ENCODE measurements at regions not wholly inside any gene's neighbourhood (a gene's known extent, or its start where the extent isn't known, plus 50 kb on each side); places are given as distances from the start of the nearest gene placed in this dataset.
"Not testable (repeated sequence)": the region's sequence is repeated elsewhere in the genome, so short reads cannot be mapped to it uniquely, and the experiment has no call there.

- DNase-seq (ENCODE audit: low spot score) = no peak
Observed at GRCh38 chr4:104896660-104897645, 249.7 kb upstream of the TET2 start.

- no peak for DNase-seq (ENCODE audit: low spot score)
Observed at GRCh38 chr4:104899863-104900262, 246.8 kb upstream of the TET2 start.

GRCh38 chr4:104901438-104901837, 245.2 kb upstream of the TET2 start:
- no peak for DNase-seq (ENCODE audit: low spot score)

- DNase-seq (ENCODE audit: low spot score) = no peak
Observed at GRCh38 chr4:104901961-104902605, 244.6 kb upstream of the TET2 start.

GRCh38 chr4:104905065-104905464, 241.6 kb upstream of the TET2 start:
- DNase-seq (ENCODE audit: low spot score) = no peak

GRCh38 chr4:104905546-104905945, 241.1 kb upstream of the TET2 start:
- DNase-seq (ENCODE audit: low spot score) = no peak

- DNase-seq (ENCODE audit: low spot score) = no peak
Observed at GRCh38 chr4:104906276-104906675, 240.4 kb upstream of the TET2 start.

GRCh38 chr4:104907074-104907649, 239.5 kb upstream of the TET2 start:
- no peak for DNase-seq (ENCODE audit: low spot score)

GRCh38 chr4:104907991-104908390, 238.7 kb upstream of the TET2 start:
- no peak for DNase-seq (ENCODE audit: low spot score)

- no peak for DNase-seq (ENCODE audit: low spot score)
Observed at GRCh38 chr4:104909376-104909775, 237.3 kb upstream of the TET2 start.

DNA sequence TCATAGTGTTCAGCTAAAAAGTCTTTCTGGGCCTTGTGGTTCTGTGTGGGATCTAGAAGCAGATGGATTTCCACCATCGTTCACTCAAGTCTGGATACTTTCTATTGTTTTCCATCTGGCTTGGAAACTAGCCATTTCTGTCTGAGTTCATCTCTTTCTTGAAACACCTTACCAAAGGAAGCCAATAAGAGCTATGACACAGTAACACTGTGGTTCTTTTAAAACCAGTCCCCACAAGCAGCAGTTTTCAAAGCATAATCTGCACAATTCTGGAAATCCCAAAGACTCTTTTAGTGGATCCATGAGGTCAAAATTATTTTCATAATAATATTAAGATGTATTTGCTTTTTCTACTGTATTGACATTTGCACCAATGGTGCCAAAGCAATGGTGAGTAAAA, 234.2 kb upstream of the TET2 start:
- DNase-seq (ENCODE audit: low spot score) = no peak

DNA sequence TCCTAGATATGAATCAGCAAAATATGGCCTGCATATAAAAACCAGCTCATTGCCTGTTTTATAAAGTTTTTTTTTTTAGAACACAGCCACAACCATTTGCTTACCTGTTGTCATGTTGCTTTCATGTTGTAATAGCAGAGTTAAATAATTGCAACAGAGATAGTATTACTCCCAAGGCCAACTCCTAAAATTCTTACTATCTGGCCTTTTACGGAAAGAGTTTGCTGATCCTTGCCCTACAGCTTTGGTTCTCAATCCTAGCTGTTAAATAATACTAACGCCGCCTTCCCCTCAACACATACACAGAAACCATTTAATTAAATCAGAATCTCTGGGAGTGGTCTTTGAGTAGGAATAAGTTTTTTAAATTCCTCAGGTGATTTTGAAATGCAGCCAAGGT, 231.3 kb upstream of the TET2 start:
- DNase-seq (ENCODE audit: low spot score) = no peak

- DNase-seq (ENCODE audit: low spot score) = no peak
Observed at GRCh38 chr4:104915864-104916263, 230.8 kb upstream of the TET2 start.

DNA sequence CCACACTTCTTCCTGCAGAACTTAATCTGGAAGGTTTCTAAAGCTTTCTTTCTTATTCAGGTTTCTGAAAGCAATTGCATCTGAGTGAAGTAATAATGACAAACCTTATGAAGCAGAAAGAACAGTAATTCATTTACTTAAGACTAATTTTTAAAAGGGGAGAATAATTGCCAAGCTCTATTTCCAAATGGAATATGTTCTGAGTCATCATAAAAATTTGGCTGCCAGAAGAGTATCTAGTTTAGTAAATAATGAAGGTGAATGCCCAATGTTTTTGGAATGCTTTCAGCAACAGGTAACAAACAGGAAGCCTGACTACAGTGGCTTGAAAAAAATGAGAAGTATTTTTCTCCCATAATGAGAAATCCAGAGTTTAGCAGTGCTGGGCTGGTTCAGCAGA, 227.3 kb upstream of the TET2 start:
- DNase-seq (ENCODE audit: low spot score) = no peak

DNA sequence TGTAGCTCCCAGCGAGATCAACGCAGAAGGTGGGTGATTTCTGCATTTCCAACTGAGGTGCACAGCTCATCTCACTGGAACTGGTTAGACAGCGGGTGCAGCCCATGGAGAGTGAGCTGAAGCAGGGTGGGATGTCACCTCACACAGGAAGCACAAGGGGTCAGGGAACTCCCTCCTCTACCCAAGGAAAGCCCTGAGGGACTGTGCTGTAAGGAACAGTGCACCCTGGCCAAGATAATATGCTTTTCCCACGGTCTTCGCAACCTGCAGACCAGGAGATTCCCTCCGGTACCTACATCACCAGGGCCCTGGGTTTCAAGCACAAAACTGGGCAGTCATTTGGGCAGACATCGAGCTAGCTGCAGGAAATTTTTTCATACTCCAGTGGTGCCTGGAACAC, 216.4 kb upstream of the TET2 start:
- no peak for DNase-seq (ENCODE audit: low spot score)

GRCh38 chr4:104930745-104931736, 215.6 kb upstream of the TET2 start:
- DNase-seq (ENCODE audit: low spot score) = not testable (repeated sequence)

- DNase-seq (ENCODE audit: low spot score) = no peak
Observed at GRCh38 chr4:104938624-104939023, 208.1 kb upstream of the TET2 start.

- no peak for DNase-seq (ENCODE audit: low spot score)
Observed at GRCh38 chr4:104940927-104941326, 205.7 kb upstream of the TET2 start.

GRCh38 chr4:104941661-104942062, 205.0 kb upstream of the TET2 start:
- DNase-seq (ENCODE audit: low spot score) = no peak

GRCh38 chr4:104942990-104943743, 203.5 kb upstream of the TET2 start:
- no peak for DNase-seq (ENCODE audit: low spot score)

DNA sequence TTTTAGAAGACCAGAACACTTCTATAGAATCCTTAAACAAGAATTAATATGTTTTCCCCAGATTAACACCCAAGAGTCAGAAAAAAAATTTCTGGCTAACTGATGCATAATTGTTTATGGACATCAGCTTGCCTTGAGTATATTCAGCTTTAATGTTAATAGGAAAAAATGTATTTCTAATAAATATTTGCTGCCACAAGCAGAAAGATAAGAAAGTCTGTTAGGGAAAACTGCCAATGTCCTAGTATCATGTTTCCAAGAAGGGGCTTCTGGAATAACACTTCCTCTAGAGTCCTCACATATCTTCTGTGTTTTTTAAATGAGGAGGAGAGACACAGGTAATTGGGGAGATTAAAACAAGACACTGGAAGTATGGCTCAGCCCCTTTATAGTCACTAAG, 202.1 kb upstream of the TET2 start:
- DNase-seq (ENCODE audit: low spot score) = no peak
